HL-60 (cell line): ENCODE measurements at regions not wholly inside any gene's neighbourhood (a gene's known extent, or its start where the extent isn't known, plus 50 kb on each side); places are given as distances from the start of the nearest gene placed in this dataset.

Experiments used
- POLR2AphosphoS5 ChIP-seq: IDR thresholded peaks from 2 replicates; pipeline ENCODE4 v1.6.1; 2012; ENCODE audit warnings: low read depth
- TF ChIP-seq, protein P1 (sequence below): IDR thresholded peaks from one replicate; pipeline ENCODE4 v1.5.1; 2011; ENCODE audit warnings: low read length, control low read depth, inconsistent platforms; ENCODE audit not compliant: insufficient read depth

DNA sequence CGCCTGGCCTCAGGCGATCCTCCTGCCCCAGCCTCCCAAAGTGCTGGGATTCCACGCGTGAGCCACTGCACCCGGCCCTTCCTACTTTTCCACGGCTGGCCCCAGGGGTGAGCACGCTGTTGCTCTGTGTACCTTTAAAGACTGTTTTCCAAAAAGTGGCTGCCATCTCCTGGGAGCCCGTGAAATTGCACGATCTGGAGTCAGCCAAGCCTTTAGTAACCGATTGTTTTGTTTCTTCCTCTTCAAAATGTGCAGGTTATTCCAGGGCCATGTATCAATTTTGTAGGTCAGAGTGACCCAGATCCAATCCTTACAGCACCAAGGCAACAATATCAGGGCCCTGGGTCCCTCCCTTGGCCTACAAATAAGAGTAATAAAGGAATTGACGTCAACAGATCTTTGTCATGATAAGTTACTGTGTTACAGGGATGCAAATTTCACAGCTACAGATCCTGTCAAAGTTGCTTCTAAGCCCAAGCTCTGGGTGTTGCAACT lies 135.6 kb upstream of the ZNF236 start:
- TF ChIP-seq, protein P1, sequence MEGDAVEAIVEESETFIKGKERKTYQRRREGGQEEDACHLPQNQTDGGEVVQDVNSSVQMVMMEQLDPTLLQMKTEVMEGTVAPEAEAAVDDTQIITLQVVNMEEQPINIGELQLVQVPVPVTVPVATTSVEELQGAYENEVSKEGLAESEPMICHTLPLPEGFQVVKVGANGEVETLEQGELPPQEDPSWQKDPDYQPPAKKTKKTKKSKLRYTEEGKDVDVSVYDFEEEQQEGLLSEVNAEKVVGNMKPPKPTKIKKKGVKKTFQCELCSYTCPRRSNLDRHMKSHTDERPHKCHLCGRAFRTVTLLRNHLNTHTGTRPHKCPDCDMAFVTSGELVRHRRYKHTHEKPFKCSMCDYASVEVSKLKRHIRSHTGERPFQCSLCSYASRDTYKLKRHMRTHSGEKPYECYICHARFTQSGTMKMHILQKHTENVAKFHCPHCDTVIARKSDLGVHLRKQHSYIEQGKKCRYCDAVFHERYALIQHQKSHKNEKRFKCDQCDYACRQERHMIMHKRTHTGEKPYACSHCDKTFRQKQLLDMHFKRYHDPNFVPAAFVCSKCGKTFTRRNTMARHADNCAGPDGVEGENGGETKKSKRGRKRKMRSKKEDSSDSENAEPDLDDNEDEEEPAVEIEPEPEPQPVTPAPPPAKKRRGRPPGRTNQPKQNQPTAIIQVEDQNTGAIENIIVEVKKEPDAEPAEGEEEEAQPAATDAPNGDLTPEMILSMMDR = peak; percentile 88
- TF ChIP-seq POLR2AphosphoS5 = no peak
